ENCODE measurements at regions not wholly inside any gene's neighbourhood (a gene's known extent, or its start where the extent isn't known, plus 50 kb on each side); places are given as distances from the start of the nearest gene placed in this dataset.

- BruUV-seq (replicated peaks), result no TSS peak
- no peaks in the 10 kb centered on the region for H3K4me1 ChIP-seq (ENCODE audit: insufficient read depth, low read length, poor library complexity, severe bottlenecking)
- no peaks in the 10 kb centered on the region for H3K27me3 ChIP-seq (replicated peaks; ENCODE audit: insufficient read depth, low read depth, low read length, poor library complexity)
- intact Hi-C loops (cut with micrococcal nuclease; ENCODE audit: unreplicated experiment), result no loop called here
- H3K4me3 ChIP-seq (ENCODE audit: low read depth, low read length, poor library complexity, severe bottlenecking), result no peak overlapping the region
- no peaks in the 10 kb centered on the region for H3K36me3 ChIP-seq (ENCODE audit: insufficient read depth, low read length, poor library complexity, severe bottlenecking)
- ChIA-PET CTCF (no interaction called here), POLR2A (ENCODE audit: low non-redundant PET) (no interaction called here)
- H3K27ac ChIP-seq (ENCODE audit: low read depth, low read length, poor library complexity, severe bottlenecking), result no peak overlapping the region
- H3K9me3 ChIP-seq (ENCODE audit: low read depth, low read length, poor library complexity, severe bottlenecking), result peaks cover 10% of the 10 kb centered on the region
- no peak for DNase-seq (ENCODE audit: low spot score)
- TF ChIP-seq EZH2 (IDR thresholded peaks at IDR 0.05; ENCODE audit: borderline replicate concordance, low read depth, low read length, poor library complexity, severe bottlenecking) (no peak), CTCF (conservative IDR thresholded peaks at IDR 0.05; ENCODE audit: low read depth, low read length) (no peak)
These were observed 364.5 kb upstream of the RGPD4 start for GRCh38 chr2:107462181-107462580.

GRCh38 chr2:107466241-107466640, 360.5 kb upstream of the RGPD4 start:
- peaks cover 15% of the 10 kb centered on the region for H3K9me3 ChIP-seq (ENCODE audit: low read depth, low read length, poor library complexity, severe bottlenecking)
- no peaks in the 10 kb centered on the region for H3K36me3 ChIP-seq (ENCODE audit: insufficient read depth, low read length, poor library complexity, severe bottlenecking)
- no TSS peak for BruUV-seq (replicated peaks)
- H3K27me3 ChIP-seq (replicated peaks; ENCODE audit: insufficient read depth, low read depth, low read length, poor library complexity), result no peaks in the 10 kb centered on the region
- POLR2A ChIA-PET (ENCODE audit: low non-redundant PET), result no interaction called here
- no peak overlapping the region for H3K27ac ChIP-seq (ENCODE audit: low read depth, low read length, poor library complexity, severe bottlenecking)
- CTCF ChIA-PET, result no interaction called here
- no peak for DNase-seq (ENCODE audit: low spot score)
- TF ChIP-seq EZH2 (IDR thresholded peaks at IDR 0.05; ENCODE audit: borderline replicate concordance, low read depth, low read length, poor library complexity, severe bottlenecking) (no peak), CTCF (conservative IDR thresholded peaks at IDR 0.05; ENCODE audit: low read depth, low read length) (no peak)
- intact Hi-C loops (cut with micrococcal nuclease; ENCODE audit: unreplicated experiment), result no loop called here
- H3K4me1 ChIP-seq (ENCODE audit: insufficient read depth, low read length, poor library complexity, severe bottlenecking), result no peaks in the 10 kb centered on the region
- no peak overlapping the region for H3K4me3 ChIP-seq (ENCODE audit: low read depth, low read length, poor library complexity, severe bottlenecking)

- no TSS peak for BruUV-seq (replicated peaks)
- H3K36me3 ChIP-seq (ENCODE audit: insufficient read depth, low read length, poor library complexity, severe bottlenecking), result no peaks in the 10 kb centered on the region
- DNase-seq (ENCODE audit: low spot score), result no peak
- H3K4me1 ChIP-seq (ENCODE audit: insufficient read depth, low read length, poor library complexity, severe bottlenecking), result no peaks in the 10 kb centered on the region
- H3K4me3 ChIP-seq (ENCODE audit: low read depth, low read length, poor library complexity, severe bottlenecking), result no peak overlapping the region
- no peak overlapping the region for H3K27ac ChIP-seq (ENCODE audit: low read depth, low read length, poor library complexity, severe bottlenecking)
- no peaks in the 10 kb centered on the region for H3K27me3 ChIP-seq (replicated peaks; ENCODE audit: insufficient read depth, low read depth, low read length, poor library complexity)
- TF ChIP-seq CTCF (conservative IDR thresholded peaks at IDR 0.05; ENCODE audit: low read depth, low read length), result no peak
- TF ChIP-seq EZH2 (IDR thresholded peaks at IDR 0.05; ENCODE audit: borderline replicate concordance, low read depth, low read length, poor library complexity, severe bottlenecking), result no peak
- H3K9me3 ChIP-seq (ENCODE audit: low read depth, low read length, poor library complexity, severe bottlenecking), result peaks cover 18% of the 10 kb centered on the region
- POLR2A ChIA-PET (ENCODE audit: low non-redundant PET), result no interaction called here
- CTCF ChIA-PET, result no interaction called here
- intact Hi-C loops (cut with micrococcal nuclease; ENCODE audit: unreplicated experiment), result no loop called here
These were observed 359.5 kb upstream of the RGPD4 start for GRCh38 chr2:107466984-107467773.

Data from A673 (cell line).